Middle frontal gyrus (tissue), 1 donor: ENCODE measurements at regions not wholly inside any gene's neighbourhood (a gene's known extent, or its start where the extent isn't known, plus 50 kb on each side); places are given as distances from the start of the nearest gene placed in this dataset.

Experiments
- DNase-seq: peaks from one replicate; pipeline ENCODE4 v3.0.0-alpha.2; 2015; ENCODE audit warnings: low spot score; ENCODE audit errors: extremely low spot score

DNA sequence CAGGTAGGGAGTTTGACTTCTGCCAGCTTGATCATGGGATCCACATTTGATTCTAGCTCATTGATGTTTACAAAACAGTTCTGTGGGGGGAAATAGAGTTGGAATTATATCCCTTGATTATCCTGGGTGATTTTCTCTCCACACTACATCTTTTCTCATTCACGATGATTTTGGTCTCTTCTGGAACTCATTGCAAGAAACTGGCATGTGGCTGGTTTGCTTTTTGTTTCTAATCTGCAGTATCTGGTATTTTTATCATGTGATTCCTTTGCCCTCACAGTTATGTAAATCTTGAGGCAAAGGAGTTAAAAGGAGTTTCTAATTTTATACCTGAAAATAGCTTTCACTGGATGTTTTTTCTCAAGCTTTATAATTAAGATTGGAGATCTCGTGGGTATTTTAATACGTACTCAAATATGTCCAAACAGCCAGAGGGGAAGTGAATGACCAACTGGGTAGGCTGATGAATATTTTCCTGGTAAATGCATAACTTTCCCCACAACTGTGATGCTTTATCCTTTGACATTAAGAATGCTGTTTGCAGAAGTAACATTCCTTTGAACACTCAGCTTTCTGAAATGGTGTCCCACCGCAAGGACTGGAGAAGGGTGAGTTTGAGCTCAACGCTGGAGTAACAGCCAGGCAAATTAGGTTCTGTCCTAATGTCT is 502.9 kb upstream of the ZEB2 start:
- no peak for DNase-seq

DNA sequence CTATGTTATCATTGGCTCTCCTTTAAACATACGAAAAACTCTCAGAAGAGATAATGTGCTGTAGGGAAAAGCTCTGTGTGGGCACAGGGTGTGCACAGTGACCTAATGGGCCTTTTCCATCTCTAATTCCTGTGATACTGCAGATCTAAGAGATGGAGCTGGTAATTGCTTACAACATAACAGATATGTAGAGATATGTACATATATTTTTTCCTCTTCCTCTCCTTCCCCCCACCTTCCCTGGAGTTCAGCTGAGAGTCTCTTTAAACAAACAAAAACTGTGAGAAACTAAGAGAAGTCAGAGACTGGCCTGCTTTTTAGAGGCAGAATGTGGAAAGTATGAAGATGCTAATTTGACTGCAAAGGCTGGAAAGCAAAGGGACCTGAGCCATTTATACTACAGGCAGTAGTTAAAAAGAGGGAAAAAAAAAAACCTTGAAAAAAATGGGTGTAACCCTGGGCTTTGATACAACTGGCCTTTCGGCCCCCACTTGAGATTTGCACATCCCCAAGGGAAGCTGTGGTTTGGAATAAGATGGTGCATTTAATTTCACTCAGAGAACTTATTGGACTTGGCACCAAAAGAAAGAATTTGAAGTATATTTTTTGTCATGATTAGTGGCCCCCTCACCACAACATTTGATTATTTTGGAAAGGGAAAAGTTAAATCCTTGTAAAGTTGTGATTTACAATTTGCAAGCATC is 502.2 kb upstream of the ZEB2 start:
- DNase-seq, result no peak

DNA sequence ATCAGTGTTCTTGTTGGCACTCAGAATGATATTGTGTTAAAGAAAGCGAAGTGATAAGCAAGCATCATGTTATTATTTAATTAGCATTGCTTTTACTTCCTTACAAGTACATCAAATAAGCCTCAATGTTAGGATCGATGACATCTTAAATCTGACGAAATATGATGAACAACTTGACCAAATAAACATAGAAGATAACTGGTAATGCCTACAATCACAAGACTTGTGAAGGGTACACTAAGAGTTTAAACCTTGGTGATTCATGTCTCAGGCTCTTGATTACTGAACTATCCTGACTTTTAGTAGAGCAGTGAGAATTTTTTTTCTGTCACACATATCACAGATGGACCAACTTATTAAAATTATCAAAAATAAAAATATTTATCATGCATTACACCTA is 500.8 kb upstream of the ZEB2 start:
- no peak for DNase-seq

DNA sequence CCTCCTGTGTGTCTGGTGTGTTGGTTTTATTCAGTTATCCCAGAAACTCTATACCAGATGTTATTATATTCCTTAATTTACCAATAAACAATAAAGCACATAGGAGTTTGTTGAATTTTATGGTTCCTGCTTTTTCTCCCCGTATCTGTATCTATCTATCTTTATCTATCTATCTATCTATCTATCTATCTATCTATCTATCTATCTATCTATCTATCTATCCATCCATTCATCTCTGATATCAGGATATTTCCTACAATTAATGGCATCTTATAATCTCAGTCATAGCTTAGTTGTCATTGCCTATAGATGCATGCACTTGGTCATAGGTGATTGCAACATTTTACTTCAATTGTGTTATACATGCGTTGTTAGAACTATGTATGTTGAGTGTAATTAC is 500.2 kb upstream of the ZEB2 start:
- no peak for DNase-seq

DNA sequence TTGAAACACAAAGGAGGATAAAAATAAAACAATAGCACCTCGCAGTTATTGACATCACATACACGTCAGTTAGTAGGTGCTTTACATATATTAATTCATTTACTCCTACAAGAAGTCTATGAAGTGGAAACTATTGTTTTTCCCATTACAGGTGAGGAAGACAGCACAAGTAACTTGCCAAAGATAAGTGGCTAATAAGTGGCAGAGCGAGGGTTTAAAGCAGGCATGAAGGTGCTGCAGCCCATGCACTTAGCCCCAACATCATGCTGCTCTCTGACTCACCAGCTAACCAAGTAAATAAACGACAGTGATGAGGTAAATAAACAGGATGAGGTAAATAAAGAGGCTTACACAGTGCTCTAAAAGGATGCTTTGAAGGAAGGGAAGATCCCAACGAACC is 498.6 kb upstream of the ZEB2 start:
- DNase-seq, result no peak

DNA sequence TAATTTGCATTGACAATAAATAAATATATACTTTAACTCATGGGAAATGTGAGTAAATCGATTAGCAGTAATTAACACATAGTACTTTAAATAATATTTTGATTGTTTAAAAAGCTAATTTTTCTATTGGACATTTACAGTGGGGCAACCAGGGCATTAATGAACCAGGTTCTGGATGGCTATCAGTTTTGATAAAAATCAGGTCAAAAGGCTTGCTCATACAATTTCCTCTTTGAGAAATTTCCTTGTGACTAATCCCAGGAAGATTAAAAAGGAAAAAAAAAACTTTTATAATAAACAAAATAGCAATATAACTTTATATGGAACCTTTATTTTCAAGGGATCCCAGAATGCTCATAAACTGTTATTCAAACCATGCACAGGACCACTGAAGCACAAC is 497.2 kb upstream of the ZEB2 start:
- no peak for DNase-seq

DNA sequence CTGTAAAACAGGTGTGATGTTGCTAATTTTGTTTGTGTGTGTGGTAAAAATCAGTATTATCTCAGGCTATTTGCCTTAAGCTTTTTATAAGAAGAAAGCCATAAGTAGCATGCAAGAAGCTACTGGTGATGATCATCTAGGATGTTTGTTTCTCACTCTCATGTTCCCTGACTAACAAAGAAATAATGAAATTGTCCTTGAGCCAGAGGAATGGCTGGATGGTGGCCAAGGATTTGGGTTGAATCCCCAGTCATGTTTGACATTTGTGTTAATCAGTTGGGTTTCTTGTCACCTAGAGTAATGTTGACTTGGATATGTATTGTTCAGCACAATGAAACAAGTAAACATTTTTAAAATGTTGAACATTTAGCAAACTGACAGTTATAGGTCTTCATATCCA is 496.8 kb upstream of the ZEB2 start:
- DNase-seq, result no peak

DNA sequence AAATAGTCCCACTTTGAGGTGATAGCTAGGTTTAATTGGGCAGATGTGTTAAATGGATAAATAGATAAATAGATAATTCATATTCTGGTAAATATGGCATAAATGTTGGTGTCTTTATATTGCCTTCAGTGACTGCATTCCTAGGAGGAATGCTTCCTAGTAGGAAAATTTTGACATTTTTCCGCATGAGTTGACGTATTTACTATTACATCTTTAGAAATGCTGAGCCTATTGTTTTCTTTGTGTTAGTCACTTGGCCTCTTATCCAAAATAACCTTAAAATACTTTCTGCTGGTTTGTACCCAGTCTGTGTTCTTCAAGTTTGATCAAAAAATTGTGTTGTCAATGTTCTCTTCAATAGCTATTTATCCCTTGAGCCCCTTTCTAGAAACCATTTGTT is 495.6 kb upstream of the ZEB2 start:
- DNase-seq, result no peak

DNA sequence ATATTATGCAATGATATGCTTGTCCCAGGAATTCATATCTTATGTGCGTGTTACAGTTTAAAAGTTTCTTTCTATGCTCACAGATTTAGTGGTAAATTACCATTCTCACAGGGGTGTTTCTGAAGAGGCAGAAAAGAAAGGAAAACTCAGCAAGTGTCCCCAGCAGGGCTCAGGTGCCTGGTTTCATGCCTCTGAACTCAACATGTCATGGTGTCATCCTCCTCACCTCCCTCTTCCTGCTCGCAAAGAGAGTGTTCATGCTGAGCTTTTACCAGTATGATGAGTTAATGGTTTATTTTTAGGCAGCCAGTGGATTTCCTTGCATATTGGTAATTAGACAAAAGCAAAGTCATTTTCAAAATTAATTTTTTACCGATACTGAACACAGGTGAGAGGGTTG is 492.9 kb upstream of the ZEB2 start:
- no peak for DNase-seq

DNA sequence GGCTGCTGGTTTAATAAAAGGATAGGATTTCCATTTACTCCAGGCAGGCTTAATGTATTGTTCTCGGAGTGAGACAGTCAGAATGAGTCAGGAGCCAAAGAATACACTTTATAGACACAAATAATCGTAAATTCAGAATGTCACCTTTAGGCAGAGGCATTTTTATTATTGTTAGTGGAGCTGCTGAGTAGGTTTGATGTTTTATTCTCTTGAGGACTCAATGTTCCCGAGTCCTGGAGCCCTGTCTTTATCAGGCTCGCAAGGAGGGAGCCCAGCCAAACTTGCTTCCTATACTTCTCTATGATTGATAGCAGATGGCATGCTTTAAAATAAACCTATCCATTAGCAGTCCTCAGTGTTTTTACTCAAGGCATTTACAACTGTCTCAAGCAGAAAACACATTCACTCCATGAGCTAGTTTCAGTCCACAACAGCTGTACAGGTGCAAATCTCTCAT is 492.3 kb upstream of the ZEB2 start:
- DNase-seq, result no peak

DNA sequence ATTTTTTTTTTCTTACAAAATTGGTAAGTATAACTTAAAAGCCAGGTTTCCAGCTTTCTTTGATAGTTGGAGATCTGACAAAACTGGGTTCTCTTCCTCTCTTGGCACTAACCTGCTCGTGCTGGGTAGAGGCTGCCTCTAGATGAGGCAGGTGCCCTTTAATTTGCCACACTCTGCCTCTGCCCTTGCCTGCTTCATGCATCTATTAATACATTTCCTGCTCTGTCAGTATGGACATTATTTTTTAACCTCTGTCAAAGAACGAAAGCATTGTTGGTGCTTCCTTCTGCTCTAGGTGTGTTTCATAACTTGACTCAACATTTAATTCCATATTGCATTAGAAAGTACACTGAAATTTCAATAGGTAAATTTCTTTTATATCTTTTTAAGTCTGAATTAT is 490.7 kb upstream of the ZEB2 start:
- no peak for DNase-seq

DNA sequence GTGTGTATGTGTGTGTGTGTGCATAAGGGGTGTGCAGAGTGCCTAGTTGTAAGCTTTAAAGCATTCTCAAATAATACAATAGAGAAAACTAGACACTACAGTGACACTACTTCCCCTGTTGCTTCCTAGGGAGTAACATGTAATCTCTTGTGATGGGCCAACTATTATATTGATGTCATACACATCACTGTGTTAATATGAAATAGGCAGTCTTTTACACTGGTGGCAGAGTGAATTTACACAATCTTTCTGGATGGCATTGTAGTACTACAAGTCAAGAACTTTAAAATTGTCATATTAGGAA is 488.0 kb upstream of the ZEB2 start:
- DNase-seq, result no peak

DNA sequence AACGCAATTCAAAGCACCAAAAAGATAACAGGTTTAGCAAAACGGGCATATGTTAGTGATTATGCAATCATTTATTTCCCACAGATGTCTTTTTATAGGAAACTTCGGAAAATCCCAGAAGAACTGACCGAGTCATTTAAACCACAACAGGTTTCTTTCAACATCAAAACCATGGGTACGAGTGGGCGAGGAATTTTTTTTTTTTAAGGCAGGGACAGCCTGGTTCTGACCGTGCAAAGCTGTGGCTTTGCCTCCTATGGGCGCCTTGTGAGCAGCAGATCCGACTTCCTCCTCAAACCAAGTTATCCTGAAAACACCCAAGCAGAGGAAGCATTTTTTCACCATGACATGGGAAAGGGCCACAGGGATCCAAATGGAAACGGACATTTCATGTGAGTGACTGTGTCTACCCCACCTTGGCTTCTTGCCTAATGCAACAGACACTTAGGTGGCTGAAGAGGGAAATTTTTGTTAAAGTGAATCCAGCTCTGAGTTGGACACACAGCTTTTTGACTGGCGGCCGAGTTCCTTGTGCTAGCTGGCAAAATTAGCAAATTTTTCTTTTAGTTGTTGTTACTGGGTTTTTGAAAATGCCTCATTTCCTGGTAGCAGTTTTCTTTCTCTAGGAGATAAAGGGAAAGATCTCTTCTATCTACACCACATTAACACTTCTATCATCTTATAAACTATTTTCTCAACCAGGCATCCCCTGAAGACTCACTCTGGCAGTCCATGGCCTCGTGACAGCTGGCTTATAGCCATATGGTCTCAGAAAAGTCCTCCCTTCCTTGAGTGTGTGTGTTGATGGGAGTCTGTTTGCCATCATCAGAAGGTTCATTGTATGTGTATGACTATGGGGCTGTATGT is 487.4 kb upstream of the ZEB2 start:
- DNase-seq, result no peak

DNA sequence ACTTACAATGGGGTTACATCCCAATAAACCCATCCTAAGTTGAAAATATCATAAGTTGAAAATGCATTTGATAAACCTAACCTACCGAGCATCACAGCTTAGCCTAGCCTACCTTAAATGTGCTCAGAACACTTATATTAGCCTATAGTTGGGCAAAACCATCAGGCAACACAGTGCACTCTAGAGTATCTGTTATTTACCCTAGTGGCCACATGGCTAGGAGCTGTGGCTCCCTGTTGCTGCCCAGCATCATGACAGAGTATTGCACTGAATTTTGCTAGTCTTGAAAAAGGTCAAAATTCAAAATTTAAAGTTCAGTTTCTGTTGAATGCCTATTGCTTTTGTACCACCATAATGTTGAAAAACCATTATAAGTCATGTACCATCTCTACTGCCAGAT is 482.7 kb upstream of the ZEB2 start:
- DNase-seq, result no peak

DNA sequence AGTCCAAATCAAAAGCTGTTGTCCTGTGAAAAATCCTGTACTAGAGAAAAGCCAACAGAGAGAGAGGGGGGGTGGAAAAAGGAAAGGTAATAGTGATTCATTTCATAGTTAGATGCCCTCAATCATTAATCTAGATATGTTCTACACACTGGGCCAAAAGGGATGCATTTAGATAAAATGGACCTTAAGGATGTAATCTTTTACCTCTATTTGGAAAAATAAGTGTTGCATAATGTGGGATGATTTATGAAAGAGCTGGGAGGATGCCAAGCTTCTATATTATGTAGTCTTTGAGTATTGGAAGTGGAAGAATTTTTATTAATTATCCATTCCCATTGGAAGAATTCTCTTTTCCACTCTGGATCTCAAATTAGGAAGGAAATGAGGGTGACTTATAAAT is 480.5 kb upstream of the ZEB2 start:
- DNase-seq, result no peak

DNA sequence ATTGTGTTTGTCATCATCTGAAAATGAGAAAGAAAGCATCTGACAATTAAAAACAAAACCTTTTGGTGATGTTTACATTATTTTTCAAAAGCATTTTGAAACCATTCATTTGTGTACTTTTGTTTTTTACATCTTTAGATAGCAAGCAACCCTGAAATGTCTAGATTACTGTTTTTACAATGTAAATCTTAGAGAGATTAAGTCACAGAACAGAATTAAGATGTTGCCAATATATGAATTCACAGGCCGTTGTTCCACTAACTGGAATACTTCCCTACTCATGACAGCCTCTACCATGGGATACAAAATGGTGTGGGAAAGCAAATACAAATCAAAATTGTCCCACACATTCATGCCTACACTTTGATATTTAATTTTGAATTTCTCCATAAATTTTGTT is 480.0 kb upstream of the ZEB2 start:
- DNase-seq, result no peak

DNA sequence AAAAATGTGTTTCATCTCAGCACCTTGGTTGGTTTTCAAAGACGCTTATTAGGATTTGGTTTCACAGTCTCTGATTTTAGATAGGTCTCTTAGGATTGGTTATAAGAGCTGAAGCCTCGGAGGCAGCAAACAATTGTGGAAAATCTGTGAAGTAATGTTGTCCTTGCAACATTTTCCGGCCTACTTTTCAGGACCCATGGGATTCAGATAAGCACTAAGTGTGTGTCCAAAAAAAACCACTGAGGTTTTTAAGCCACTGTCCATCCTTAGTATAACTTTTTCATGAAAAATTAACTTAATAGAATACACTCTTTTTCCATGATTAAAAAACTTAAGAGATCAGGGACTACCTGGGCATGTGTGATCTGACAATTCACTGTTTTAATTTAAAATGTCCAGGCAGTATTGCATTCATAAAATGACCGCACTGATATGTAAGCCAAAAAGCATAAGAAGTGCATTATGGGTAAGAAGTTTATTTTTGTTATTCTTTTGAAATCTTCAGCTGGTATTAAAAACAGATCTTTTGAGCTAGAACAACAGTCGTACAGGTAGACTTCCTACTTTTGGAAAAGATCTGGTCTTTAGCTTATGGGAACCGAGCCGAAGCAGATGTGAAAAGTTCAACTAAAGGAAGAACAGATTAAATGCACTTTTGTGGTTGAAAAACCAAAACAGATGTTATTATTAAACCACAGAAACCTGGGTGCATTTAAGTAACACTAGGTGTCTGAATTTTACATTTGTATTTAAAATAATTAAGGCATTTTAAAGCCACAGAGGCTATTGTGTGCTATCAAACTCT is 479.4 kb upstream of the ZEB2 start:
- no peak for DNase-seq

DNA sequence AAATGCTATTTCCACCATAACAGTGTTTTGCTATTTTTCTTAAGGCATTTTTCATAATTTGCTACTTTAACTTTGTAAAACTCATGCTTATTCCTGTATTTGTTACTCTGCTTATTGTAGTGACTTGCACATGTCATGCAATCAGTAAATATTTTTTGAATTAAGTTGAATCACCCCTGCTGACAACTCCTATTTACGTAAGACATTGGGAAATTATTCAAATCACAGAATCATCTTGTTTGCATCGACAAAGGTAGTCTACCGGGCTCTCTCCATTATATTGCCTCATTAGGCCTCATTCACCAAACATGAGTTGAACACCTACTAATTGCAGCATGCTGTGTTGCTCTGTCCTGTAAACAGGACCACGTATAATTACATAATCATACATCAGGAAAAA is 478.5 kb upstream of the ZEB2 start:
- DNase-seq, result no peak

DNA sequence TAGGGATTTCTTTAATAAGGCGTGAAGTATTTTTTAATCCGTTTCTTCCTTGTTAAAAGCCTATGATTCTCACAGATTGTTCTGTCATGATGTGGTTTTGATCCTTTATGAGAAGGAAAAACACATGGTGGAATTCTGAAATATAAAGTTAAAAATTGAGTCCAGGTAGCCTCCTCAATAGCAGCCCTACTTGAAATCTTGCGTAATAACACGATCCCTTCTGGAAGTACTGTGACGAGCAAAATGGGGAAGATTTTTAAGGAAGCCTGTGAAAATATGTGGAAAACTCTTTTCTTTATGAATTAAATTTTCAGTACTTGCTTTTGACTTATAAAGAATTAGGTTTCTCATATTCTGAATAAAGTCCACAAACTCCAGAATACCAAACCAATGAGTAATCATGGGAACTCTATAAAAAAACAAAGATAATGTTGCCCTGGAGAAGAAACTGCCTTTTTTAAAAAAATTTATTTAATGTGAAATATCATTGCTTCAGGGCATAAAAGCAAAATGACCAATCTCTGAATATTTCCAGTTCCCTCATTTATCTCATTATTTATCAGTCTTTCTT is 476.4 kb upstream of the ZEB2 start:
- DNase-seq, result no peak

DNA sequence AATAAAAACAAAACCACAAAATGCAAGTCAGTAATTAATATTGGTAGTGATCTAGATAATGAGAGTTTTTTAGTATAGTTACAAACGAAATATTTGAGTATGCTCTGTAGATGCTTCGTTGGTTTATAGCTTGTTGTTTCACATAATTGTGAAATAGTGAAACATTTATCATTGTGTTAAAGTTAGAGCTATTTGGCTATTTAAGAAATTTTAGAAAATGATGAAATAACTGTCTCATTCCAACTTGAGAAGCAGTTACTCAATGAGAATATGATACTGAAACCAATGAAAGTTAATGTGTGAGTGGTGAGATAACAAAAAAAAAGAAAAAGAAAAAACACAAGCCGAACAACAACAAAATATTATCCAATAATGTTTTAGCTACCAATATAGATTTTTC is 475.6 kb upstream of the ZEB2 start:
- no peak for DNase-seq

DNA sequence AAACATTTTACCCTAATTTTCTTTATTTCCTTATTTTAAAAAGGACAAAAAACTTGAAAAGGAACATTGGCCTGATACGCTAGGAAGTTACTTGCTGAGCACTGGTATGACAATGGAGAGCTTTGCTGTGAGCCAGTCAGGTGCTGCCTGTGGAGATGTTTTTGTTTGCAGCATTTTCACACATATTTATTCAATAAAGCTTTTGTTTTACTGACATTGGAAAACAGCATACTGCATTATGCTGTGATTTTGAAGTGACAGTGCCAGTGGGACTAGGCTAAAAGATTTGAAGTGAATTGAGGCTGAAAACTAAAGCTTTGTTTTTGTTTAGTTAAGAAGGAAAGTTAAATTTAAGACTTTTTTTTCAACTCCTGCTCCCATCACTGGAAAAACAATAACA is 470.7 kb upstream of the ZEB2 start:
- DNase-seq, result no peak
